ENCODE measurements at regions not wholly inside any gene's neighbourhood (a gene's known extent, or its start where the extent isn't known, plus 50 kb on each side); places are given as distances from the start of the nearest gene placed in this dataset.

DNA sequence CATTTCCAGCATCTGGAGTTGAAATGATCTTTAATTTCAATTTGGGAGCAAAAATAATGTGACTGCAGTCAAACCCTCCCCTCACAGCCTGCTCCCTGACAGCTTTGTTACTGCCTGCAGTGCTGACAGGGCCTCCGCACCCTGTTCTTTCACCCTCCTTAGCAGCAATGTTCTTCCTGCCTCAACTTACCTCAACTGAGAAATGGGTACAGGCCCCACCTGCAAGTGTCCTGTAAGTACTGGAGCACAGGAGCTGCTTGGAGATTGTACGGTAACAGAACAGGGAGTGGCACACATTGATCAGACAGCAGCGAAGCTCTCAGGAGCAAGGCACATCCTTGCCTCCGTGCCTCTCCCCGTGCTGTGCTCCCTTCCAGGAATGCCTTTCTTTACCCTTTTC lies 131.3 kb downstream of the CHST1 start:
- peaks cover 4% of the 10 kb centered on the region for H3K4me1 Mint-ChIP-seq (ENCODE audit: low read depth)
- peaks cover 18% of the 10 kb centered on the region for H3K27me3 Mint-ChIP-seq
- TF ChIP-seq CTCF (IDR thresholded peaks at IDR 0.05; ENCODE audit: unreplicated experiment) = no peak
- H3K4me3 Mint-ChIP-seq (ENCODE audit: low read depth) = no peak overlapping the region
- H3K27ac Mint-ChIP-seq = no peak overlapping the region
- no peaks in the 10 kb centered on the region for H3K36me3 Mint-ChIP-seq (ENCODE audit: insufficient read depth)
- no peak for DNase-seq (ENCODE audit: low spot score, unreplicated experiment)
- H3K9me3 Mint-ChIP-seq (ENCODE audit: low read depth) = no peaks in the 10 kb centered on the region

GRCh38 chr11:45532546-45532945 lies 132.9 kb downstream of the CHST1 start:
- no peak for TF ChIP-seq CTCF (IDR thresholded peaks at IDR 0.05; ENCODE audit: unreplicated experiment)
- H3K9me3 Mint-ChIP-seq (ENCODE audit: low read depth) = no peaks in the 10 kb centered on the region
- H3K36me3 Mint-ChIP-seq (ENCODE audit: insufficient read depth) = no peaks in the 10 kb centered on the region
- peaks cover 13% of the 10 kb centered on the region for H3K27me3 Mint-ChIP-seq
- H3K4me1 Mint-ChIP-seq (ENCODE audit: low read depth) = peaks cover 9% of the 10 kb centered on the region
- no peak for DNase-seq (ENCODE audit: low spot score, unreplicated experiment)
- H3K4me3 Mint-ChIP-seq (ENCODE audit: low read depth) = no peak overlapping the region
- no peak overlapping the region for H3K27ac Mint-ChIP-seq

- H3K36me3 Mint-ChIP-seq (ENCODE audit: insufficient read depth) = no peaks in the 10 kb centered on the region
- TF ChIP-seq CTCF (IDR thresholded peaks at IDR 0.05; ENCODE audit: unreplicated experiment) = no peak
- peaks cover 5% of the 10 kb centered on the region for H3K4me1 Mint-ChIP-seq (ENCODE audit: low read depth)
- DNase-seq (ENCODE audit: low spot score, unreplicated experiment) = no peak
- H3K4me3 Mint-ChIP-seq (ENCODE audit: low read depth) = no peak overlapping the region
- H3K27ac Mint-ChIP-seq = no peak overlapping the region
- no peaks in the 10 kb centered on the region for H3K9me3 Mint-ChIP-seq (ENCODE audit: low read depth)
- peaks cover 8% of the 10 kb centered on the region for H3K27me3 Mint-ChIP-seq
These were observed 134.6 kb downstream of the CHST1 start for GRCh38 chr11:45530776-45531175.

DNA sequence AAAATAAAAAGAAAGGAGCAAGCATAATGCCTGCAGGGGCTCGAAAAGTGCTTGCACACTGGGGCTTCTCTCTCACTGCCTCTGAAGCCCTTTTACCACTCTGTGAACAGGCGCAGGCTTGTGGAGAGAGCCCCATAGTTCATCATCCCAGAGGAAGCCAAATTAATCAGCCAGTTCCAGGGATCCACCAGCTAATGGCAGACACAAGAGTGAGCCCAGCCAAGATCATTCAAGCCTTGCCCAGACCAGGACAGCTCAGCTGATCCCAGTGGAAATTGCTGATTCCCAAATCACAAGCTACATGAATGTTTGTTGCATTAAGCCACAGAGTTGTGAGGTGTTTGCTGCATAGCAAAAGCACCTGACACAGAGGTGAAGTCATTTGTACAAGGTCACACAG lies 135.3 kb downstream of the CHST1 start:
- peaks cover 5% of the 10 kb centered on the region for H3K27me3 Mint-ChIP-seq
- H3K9me3 Mint-ChIP-seq (ENCODE audit: low read depth) = no peaks in the 10 kb centered on the region
- DNase-seq (ENCODE audit: low spot score, unreplicated experiment) = no peak
- no peak overlapping the region for H3K27ac Mint-ChIP-seq
- peaks cover 5% of the 10 kb centered on the region for H3K4me1 Mint-ChIP-seq (ENCODE audit: low read depth)
- no peaks in the 10 kb centered on the region for H3K36me3 Mint-ChIP-seq (ENCODE audit: insufficient read depth)
- TF ChIP-seq CTCF (IDR thresholded peaks at IDR 0.05; ENCODE audit: unreplicated experiment) = no peak
- H3K4me3 Mint-ChIP-seq (ENCODE audit: low read depth) = no peak overlapping the region

- Mint-ChIP-seq H3K27ac (no peak overlapping the region), H3K4me3 (ENCODE audit: low read depth) (no peak overlapping the region), H3K4me1 (ENCODE audit: low read depth) (peaks cover 5% of the 10 kb centered on the region), H3K27me3 (peaks cover 4% of the 10 kb centered on the region), H3K36me3 (ENCODE audit: insufficient read depth) (no peaks in the 10 kb centered on the region), H3K9me3 (ENCODE audit: low read depth) (no peaks in the 10 kb centered on the region)
- DNase-seq (ENCODE audit: low spot score, unreplicated experiment) = no peak
- no peak for TF ChIP-seq CTCF (IDR thresholded peaks at IDR 0.05; ENCODE audit: unreplicated experiment)
These were observed 137.0 kb downstream of the CHST1 start for GRCh38 chr11:45528435-45528834.
